SK-N-MC (cell line): ENCODE measurements at regions not wholly inside any gene's neighbourhood (a gene's known extent, or its start where the extent isn't known, plus 50 kb on each side); places are given as distances from the start of the nearest gene placed in this dataset.

Source experiments
- DNase-seq: peaks from one replicate; pipeline ENCODE4 v3.0.0-alpha.2; 2011; ENCODE audit warnings: low read depth, low spot score
- H3K27ac ChIP-seq: fragments of 200-600 bp; sonication (generic); 2 replicates; pipeline ENCODE4 v1.5.1; 2016; ENCODE audit warnings: mixed run types
- H3K36me3 ChIP-seq: fragments of 200-600 bp; sonication (generic); 2 replicates; pipeline ENCODE4 v1.6.1; 2017; ENCODE audit warnings: antibody characterized with exemption, low read length, mixed read lengths; ENCODE audit not compliant: insufficient read depth
- H3K4me3 ChIP-seq: fragments of 200-600 bp; sonication (generic); 2 replicates; pipeline ENCODE4 v1.5.1; 2016
- H3K9ac ChIP-seq: fragments of 200-600 bp; sonication (generic); 2 replicates; pipeline ENCODE4 v1.8.0; 2017; ENCODE audit warnings: mixed run types, mixed read lengths; ENCODE audit not compliant: insufficient read length
- H3K9me3 ChIP-seq: fragments of 200-600 bp; sonication (generic); 2 replicates; pipeline ENCODE4 v1.6.1; 2017; ENCODE audit warnings: low read depth, mild to moderate bottlenecking, antibody characterized with exemption, low read length, moderate library complexity, mixed read lengths
- EZH2 ChIP-seq: fragments of 200-600 bp; sonication (generic); IDR thresholded peaks from one replicate; pipeline ENCODE4 v1.6.1; 2017; ENCODE audit warnings: antibody characterized with exemption
- FOXP2 ChIP-seq: optimal IDR thresholded peaks from 2 replicates; pipeline ENCODE3; 2011; ENCODE audit warnings: mild to moderate bottlenecking, moderate library complexity; ENCODE audit not compliant: insufficient read depth; ENCODE audit errors: extremely low read length, control extremely low read depth
- POLR2AphosphoS5 ChIP-seq: IDR thresholded peaks from 2 replicates; pipeline ENCODE4 v1.6.1; 2012; ENCODE audit warnings: mild to moderate bottlenecking, low read depth, low read length, borderline replicate concordance

GRCh38 chr6:90454836-90455427 is 131.9 kb downstream of the MAP3K7 start:
- no peaks in the 10 kb centered on the region for H3K9me3 ChIP-seq
- no peak for DNase-seq
- H3K36me3 ChIP-seq: no peaks in the 10 kb centered on the region
- H3K27ac ChIP-seq: no peak overlapping the region
- H3K9ac ChIP-seq: no peak overlapping the region
- TF ChIP-seq POLR2AphosphoS5: no peak
- no peak for TF ChIP-seq EZH2
- TF ChIP-seq FOXP2: no peak
- H3K4me3 ChIP-seq: no peak overlapping the region

GRCh38 chr6:90450268-90450953 is 136.5 kb downstream of the MAP3K7 start:
- H3K36me3 ChIP-seq: no peaks in the 10 kb centered on the region
- H3K9me3 ChIP-seq: no peaks in the 10 kb centered on the region
- H3K27ac ChIP-seq: no peak overlapping the region
- H3K4me3 ChIP-seq: no peak overlapping the region
- DNase-seq: no peak
- no peak overlapping the region for H3K9ac ChIP-seq
- TF ChIP-seq EZH2 (no peak), POLR2AphosphoS5 (no peak), FOXP2 (no peak)

- Histone ChIP-seq H3K36me3 (no peaks in the 10 kb centered on the region), H3K9me3 (no peaks in the 10 kb centered on the region), H3K9ac (no peak overlapping the region), H3K4me3 (no peak overlapping the region), H3K27ac (no peak overlapping the region)
- no peak for TF ChIP-seq FOXP2
- no peak for TF ChIP-seq POLR2AphosphoS5
- no peak for TF ChIP-seq EZH2
- DNase-seq: no peak
These were observed 137.6 kb downstream of the MAP3K7 start for GRCh38 chr6:90449311-90449710.

- Histone ChIP-seq H3K36me3 (no peaks in the 10 kb centered on the region), H3K4me3 (no peak overlapping the region), H3K9me3 (no peaks in the 10 kb centered on the region), H3K27ac (no peak overlapping the region), H3K9ac (no peak overlapping the region)
- TF ChIP-seq EZH2 (no peak), POLR2AphosphoS5 (no peak), FOXP2 (no peak)
- DNase-seq: no peak
These were observed 138.0 kb downstream of the MAP3K7 start for GRCh38 chr6:90448836-90449235.

- Histone ChIP-seq H3K9me3 (no peaks in the 10 kb centered on the region), H3K27ac (no peak overlapping the region), H3K9ac (no peak overlapping the region), H3K36me3 (no peaks in the 10 kb centered on the region), H3K4me3 (no peak overlapping the region)
- TF ChIP-seq FOXP2: no peak
- TF ChIP-seq POLR2AphosphoS5: no peak
- no peak for TF ChIP-seq EZH2
- DNase-seq: no peak
These were observed 140.7 kb downstream of the MAP3K7 start for GRCh38 chr6:90446164-90446563.

GRCh38 chr6:90445533-90446108 is 141.3 kb downstream of the MAP3K7 start:
- Histone ChIP-seq H3K9ac (no peak overlapping the region), H3K4me3 (no peak overlapping the region), H3K36me3 (no peaks in the 10 kb centered on the region), H3K27ac (no peak overlapping the region), H3K9me3 (no peaks in the 10 kb centered on the region)
- TF ChIP-seq FOXP2: no peak
- no peak for TF ChIP-seq EZH2
- TF ChIP-seq POLR2AphosphoS5: no peak
- no peak for DNase-seq

GRCh38 chr6:90444160-90444714 is 142.6 kb downstream of the MAP3K7 start:
- no peak for TF ChIP-seq FOXP2
- no peak for TF ChIP-seq EZH2
- no peak for TF ChIP-seq POLR2AphosphoS5
- no peaks in the 10 kb centered on the region for H3K36me3 ChIP-seq
- H3K9me3 ChIP-seq: no peaks in the 10 kb centered on the region
- H3K4me3 ChIP-seq: no peak overlapping the region
- DNase-seq: no peak
- H3K27ac ChIP-seq: no peak overlapping the region
- no peak overlapping the region for H3K9ac ChIP-seq

- H3K4me3 ChIP-seq: no peak overlapping the region
- no peak for DNase-seq
- H3K27ac ChIP-seq: no peak overlapping the region
- H3K36me3 ChIP-seq: no peaks in the 10 kb centered on the region
- H3K9ac ChIP-seq: no peak overlapping the region
- H3K9me3 ChIP-seq: no peaks in the 10 kb centered on the region
- TF ChIP-seq EZH2 (no peak), FOXP2 (no peak), POLR2AphosphoS5 (no peak)
These were observed 144.5 kb downstream of the MAP3K7 start for GRCh38 chr6:90442366-90442765.
